HG03432 (cell line): ENCODE measurements at regions not wholly inside any gene's neighbourhood (a gene's known extent, or its start where the extent isn't known, plus 50 kb on each side); places are given as distances from the start of the nearest gene placed in this dataset.

Experiments used
- ATAC-seq: cut with Tn5 transposase; IDR thresholded peaks from one replicate; pipeline ENCODE4 v1.9.1; 2021; ENCODE audit warnings: mild to moderate bottlenecking, moderate library complexity; ENCODE audit not compliant: unreplicated experiment

GRCh38 chr4:133498149-133498548, 349.1 kb downstream of the PCDH10 start:
- no peak for ATAC-seq

GRCh38 chr4:133493776-133494175, 344.7 kb downstream of the PCDH10 start:
- ATAC-seq, result no peak

- ATAC-seq, result no peak
Observed at GRCh38 chr4:133493241-133493640, 344.1 kb downstream of the PCDH10 start.

- no peak for ATAC-seq
Observed at GRCh38 chr4:133484287-133484686, 335.2 kb downstream of the PCDH10 start.

- ATAC-seq, result no peak
Observed at GRCh38 chr4:133483600-133484246, 334.6 kb downstream of the PCDH10 start.

- no peak for ATAC-seq
Observed at GRCh38 chr4:133476063-133476462, 327.0 kb downstream of the PCDH10 start.

GRCh38 chr4:133474501-133474900, 325.4 kb downstream of the PCDH10 start:
- no peak for ATAC-seq

- ATAC-seq, result no peak
Observed at GRCh38 chr4:133472244-133472643, 323.1 kb downstream of the PCDH10 start.

GRCh38 chr4:133467290-133467947, 318.3 kb downstream of the PCDH10 start:
- no peak for ATAC-seq

GRCh38 chr4:133465022-133465421, 315.9 kb downstream of the PCDH10 start:
- ATAC-seq, result no peak

- no peak for ATAC-seq
Observed at GRCh38 chr4:133464311-133464710, 315.2 kb downstream of the PCDH10 start.

- ATAC-seq, result no peak
Observed at GRCh38 chr4:133452678-133453077, 303.6 kb downstream of the PCDH10 start.

- ATAC-seq, result no peak
Observed at GRCh38 chr4:133450813-133451212, 301.7 kb downstream of the PCDH10 start.

GRCh38 chr4:133440404-133440803, 291.3 kb downstream of the PCDH10 start:
- no peak for ATAC-seq

GRCh38 chr4:133439830-133440229, 290.7 kb downstream of the PCDH10 start:
- no peak for ATAC-seq

GRCh38 chr4:133424605-133425004, 275.5 kb downstream of the PCDH10 start:
- no peak for ATAC-seq

GRCh38 chr4:133403913-133404312, 254.8 kb downstream of the PCDH10 start:
- ATAC-seq, result no peak

- ATAC-seq, result no peak
Observed at GRCh38 chr4:133402616-133403015, 253.5 kb downstream of the PCDH10 start.

GRCh38 chr4:133394971-133395627, 246.0 kb downstream of the PCDH10 start:
- no peak for ATAC-seq

GRCh38 chr4:133390198-133390855, 241.2 kb downstream of the PCDH10 start:
- no peak for ATAC-seq

- no peak for ATAC-seq
Observed at GRCh38 chr4:133389029-133389428, 239.9 kb downstream of the PCDH10 start.
